ENCODE measurements at regions not wholly inside any gene's neighbourhood (a gene's known extent, or its start where the extent isn't known, plus 50 kb on each side); places are given as distances from the start of the nearest gene placed in this dataset.
"Not testable (repeated sequence)": the region's sequence is repeated elsewhere in the genome, so short reads cannot be mapped to it uniquely, and the experiment has no call there.

DNA sequence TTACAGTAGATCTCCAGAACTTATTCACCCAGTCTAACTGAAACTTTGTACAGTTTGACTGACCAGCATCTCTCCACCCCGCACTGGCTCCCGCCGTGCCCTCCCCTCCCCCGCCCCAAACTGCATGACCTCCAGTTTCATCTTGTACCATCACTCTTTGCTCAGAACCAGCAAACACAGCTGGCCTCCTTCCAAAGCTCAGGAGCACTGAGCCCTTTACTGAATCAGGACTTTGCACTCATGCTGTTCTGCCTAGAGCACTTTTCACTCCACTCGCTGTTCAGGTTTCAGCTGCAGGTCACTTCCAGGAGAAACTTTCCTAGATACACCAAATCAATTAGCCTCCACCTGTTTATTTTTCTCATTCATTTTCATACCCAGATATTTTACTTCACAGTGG is 455.3 kb upstream of the PDE3A start:
- no peak for DNase-seq (ENCODE audit: low spot score)

GRCh38 chr12:19915392-19916195 is 452.7 kb upstream of the PDE3A start:
- peak; percentile 53 for DNase-seq (ENCODE audit: low spot score)

DNA sequence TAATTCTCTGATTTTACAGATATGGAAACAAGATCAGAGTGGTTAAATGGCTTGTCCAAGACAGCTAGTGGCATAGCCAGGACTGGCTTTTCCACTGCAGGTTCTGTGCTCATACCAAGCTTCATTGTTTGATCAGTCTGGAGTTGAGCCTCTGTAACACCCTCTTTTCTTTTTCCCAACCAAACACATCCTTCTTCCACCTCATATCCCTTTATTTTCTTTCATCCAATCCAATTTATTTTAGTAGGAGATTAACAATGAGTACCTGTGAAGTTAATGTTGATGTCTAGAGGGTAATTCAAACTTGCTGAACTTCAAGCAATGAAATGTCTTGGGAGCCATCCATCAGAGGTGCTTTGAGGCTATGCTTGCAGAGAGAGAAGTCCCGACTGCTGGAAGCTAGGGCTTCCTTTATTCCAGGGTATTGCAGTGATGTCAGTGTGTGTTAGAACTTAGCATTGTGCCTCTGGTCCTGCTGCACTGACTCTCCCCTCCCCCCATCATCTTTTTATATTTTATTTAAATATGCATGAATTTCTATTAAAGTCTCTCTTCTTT is 452.1 kb upstream of the PDE3A start:
- DNase-seq (ENCODE audit: low spot score), result no peak

GRCh38 chr12:19916974-19917373 is 451.4 kb upstream of the PDE3A start:
- no peak for DNase-seq (ENCODE audit: low spot score)

- not testable (repeated sequence) for DNase-seq (ENCODE audit: low spot score)
Observed at GRCh38 chr12:19921716-19922115, 446.6 kb upstream of the PDE3A start.

GRCh38 chr12:19922717-19923116 is 445.6 kb upstream of the PDE3A start:
- no peak for DNase-seq (ENCODE audit: low spot score)

DNA sequence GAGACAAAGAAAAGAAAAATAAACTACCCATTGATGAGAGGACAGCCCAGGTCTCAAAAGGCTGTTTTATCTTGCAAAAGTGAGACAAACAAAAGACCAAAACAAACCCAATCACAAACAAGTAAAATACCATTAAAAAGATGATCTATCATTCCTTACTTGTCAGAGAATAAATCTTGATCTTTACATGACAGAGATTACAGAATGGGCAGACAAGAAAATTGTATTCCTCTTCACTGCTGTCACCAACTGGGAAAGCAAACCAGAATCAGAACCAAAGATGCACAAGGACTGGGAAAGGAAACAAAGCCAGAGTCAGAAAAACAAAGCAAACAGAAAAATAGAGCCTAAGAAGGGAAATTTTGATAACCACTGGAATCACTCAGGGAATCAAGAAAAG is 444.0 kb upstream of the PDE3A start:
- no peak for DNase-seq (ENCODE audit: low spot score)

GRCh38 chr12:19925841-19926240 is 442.5 kb upstream of the PDE3A start:
- no peak for DNase-seq (ENCODE audit: low spot score)

DNA sequence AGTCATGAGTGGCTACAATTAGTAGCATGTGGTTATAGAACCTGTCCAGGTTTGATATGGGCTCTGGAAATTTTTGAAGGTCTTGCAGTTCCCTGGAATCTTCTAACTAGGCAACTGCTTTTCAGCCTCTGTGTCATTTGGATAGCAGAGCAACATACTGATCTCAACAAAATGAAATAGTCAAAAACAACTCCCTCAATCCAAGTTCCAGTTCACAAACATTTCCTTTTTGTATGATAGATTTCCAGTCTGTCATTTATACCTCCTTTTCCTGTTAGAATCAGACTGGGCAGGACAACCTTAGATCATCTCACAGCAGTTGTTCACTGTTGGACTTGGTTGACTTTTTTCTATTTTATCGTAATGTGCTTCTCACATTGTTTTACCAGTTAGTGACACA is 442.1 kb upstream of the PDE3A start:
- DNase-seq (ENCODE audit: low spot score), result no peak

DNA sequence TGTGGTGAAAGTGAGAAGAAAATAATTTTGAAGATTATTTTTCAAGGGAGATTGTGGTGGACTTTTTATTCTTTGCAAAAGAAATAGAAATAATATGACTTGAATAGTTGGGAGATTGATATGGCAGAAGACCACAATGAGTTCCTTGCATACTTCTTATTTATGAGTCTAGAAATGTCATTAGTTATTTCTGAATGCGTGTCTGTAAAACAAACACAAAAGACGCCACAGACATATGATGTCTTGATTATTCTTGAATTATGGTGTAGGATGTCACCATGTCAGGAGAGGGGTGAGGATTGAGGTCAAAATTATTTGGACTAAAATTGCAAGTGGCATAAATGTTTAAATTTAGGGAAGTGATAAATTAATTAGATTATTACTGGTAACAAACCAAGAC is 440.7 kb upstream of the PDE3A start:
- no peak for DNase-seq (ENCODE audit: low spot score)

GRCh38 chr12:19932413-19932812 is 435.9 kb upstream of the PDE3A start:
- DNase-seq (ENCODE audit: low spot score), result no peak

DNA sequence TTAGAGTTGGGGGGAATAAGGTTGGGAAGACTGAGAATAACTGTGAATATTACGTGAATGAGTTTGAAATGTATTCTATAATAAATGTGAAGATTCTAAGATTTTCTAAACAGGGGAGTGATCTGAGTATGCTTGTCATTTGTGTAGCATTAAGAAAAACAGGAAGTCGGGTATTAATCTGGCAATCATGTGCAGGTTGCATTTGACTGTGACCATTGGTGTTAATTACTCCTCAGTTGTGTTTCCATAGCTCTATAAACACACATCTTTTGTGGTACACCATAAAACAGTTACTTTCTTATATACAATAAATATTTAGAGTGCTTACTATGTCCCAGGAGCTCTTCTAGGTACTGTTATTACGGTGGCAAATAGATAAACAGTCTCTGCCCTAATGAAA is 434.4 kb upstream of the PDE3A start:
- no peak for DNase-seq (ENCODE audit: low spot score)

DNA sequence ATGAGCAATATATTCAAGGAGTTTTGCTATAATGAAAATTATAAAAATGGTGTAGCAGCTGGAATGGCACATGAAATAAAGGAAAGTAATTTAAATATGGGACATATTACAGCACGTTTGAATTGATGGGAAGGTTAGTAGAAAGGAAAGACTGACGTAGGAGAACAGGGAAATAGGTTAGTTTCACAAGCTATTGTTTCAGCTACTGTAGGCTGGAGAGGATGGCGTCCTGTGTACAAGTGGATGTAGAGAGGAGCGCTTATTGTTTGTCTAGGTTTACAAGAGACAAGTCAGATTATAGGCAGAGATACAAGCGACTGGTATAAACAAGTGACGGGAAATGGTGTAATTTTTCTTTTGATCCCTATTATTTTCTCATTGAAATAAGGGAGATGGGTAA is 431.2 kb upstream of the PDE3A start:
- DNase-seq (ENCODE audit: low spot score), result no peak

- DNase-seq (ENCODE audit: low spot score), result no peak
Observed at GRCh38 chr12:19938031-19938430, 430.3 kb upstream of the PDE3A start.

- no peak for DNase-seq (ENCODE audit: low spot score)
Observed at GRCh38 chr12:19938491-19938890, 429.8 kb upstream of the PDE3A start.

GRCh38 chr12:19940267-19940666 is 428.1 kb upstream of the PDE3A start:
- DNase-seq (ENCODE audit: low spot score), result no peak

DNA sequence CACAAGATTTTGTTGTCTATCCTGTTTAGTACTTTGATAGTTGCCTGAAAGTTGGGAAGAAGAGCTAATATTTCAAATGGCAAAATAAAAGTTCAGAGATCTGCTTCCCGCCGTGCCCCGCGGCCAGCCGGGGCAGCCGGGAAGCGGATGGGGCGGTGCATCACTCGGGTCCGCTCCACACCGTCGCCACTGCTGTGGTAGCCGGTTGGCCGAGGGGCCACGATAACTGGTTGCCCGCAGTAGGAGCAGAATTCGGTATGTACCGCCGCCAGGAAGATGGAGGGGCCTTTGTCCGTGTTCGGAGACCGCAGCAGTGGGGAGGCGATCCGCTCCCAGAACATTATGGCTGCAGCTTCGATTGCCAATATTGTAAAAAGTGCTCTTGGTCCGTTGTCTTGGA is 427.2 kb upstream of the PDE3A start:
- DNase-seq (ENCODE audit: low spot score), result no peak

DNA sequence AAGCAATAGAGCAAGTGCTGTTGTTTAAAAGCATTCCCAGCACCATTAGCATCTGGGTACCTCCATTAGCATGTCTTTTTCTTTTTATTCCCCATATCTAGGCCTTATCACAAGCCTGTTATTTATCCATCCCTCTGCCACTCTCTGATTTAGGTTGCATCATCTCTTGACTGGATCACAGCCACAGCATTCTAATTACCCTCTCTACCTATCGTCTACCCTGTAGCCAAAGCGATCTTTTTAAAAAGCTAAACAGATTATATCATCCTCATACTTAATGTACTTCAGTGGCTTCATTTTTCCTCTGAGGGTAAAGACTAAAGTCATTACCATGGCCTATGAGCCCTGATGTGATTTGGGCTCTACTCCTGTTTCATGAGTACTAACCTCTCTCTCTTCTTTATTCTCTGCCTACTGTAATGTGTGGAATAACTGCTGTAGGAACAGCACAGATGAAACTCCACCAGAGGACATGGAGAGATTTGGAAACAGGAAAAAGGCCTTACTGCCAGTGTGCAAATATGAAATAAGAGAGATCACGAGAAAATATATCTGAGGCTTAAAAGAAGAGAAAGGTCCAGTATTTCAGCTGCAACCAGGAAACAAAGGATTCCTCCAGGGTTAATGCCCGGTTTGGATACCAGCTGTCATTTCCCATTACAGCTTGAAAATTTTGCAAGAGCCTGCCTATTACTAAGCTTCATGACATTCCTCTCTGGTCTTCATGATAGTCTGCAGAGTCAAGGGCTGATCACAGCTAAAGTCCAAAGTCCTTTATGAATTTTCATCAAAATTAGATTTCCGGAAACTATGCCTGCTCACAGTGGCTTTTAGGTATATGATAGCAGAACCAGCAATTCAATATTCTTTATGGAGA is 422.5 kb upstream of the PDE3A start:
- peak; percentile 63 for DNase-seq (ENCODE audit: low spot score)

DNA sequence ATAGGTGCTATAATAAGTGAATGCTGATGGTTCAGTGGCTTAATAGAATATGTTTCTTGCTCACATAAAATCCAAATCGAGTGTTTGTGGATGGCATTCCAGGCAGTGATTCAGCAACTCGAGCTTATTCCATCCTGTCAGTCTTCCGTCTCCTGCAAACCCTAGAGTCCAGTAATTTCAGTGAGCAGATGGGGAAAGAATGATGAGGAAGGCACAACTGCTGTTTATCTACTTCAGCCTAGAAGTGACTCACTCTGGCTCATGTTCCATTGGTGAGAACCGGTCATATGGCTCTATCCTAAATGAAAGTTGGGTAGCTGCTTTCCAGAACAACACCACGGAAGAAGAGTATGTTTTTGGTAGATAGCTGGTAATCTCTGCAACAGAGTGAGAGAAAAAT is 421.8 kb upstream of the PDE3A start:
- DNase-seq (ENCODE audit: low spot score), result peak; percentile 88

DNA sequence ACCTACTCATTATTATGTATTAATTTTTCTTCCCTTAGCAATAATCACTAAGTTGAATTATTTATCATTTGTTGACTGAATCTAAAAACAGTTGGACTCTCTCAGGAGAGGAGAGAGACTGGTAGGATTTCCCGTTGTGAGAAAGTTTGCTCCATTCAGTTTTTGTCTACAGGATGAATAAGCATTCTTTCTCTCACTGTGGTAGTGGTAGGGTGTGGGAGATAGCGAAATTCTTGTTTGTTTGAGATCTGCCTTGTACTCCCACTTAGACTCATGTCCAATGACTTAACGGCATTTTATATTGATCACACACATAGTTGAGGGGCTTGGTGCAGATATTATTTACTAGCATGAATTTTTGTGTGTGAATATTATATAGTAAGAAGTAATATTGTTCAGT is 421.0 kb upstream of the PDE3A start:
- DNase-seq (ENCODE audit: low spot score), result no peak

DNA sequence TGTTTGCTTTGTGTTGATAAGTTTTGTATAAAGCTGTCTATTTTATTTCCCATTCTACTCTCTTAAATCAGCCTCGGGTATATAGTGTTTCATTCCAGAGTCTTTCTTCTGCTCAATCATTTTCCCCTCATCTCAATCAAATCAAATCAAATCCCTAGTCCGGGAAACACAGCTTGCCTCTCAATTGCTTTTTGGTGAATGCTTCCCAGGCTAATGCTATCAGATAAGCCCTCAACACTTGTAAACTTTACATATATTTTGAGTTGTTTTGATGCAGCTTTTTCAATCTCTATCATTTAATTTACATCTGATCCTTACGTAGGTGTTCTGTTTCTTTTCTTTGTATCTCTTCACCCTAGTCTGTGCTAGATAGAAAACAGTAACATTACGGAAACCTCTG is 416.7 kb upstream of the PDE3A start:
- DNase-seq (ENCODE audit: low spot score), result no peak

GRCh38 chr12:19953734-19954133 is 414.6 kb upstream of the PDE3A start:
- DNase-seq (ENCODE audit: low spot score), result no peak

GRCh38 chr12:19954163-19954562 is 414.2 kb upstream of the PDE3A start:
- no peak for DNase-seq (ENCODE audit: low spot score)
